Left ventricle myocardium superior (tissue), 1 donor: ENCODE measurements at regions not wholly inside any gene's neighbourhood (a gene's known extent, or its start where the extent isn't known, plus 50 kb on each side); places are given as distances from the start of the nearest gene placed in this dataset.

Source experiments
- ATAC-seq: fragments of 200-7000 bp; cut with Tn5 transposase; one replicate; pipeline ENCODE4 v1.9.1; 2020; ENCODE audit warnings: mild to moderate bottlenecking, moderate library complexity
- DNase-seq: peaks from one replicate; pipeline ENCODE4 v3.0.0-alpha.2; 2020
- intact Hi-C: fragments of 100-400 bp; cut with micrococcal nuclease; formaldehyde crosslinking; loops from one replicate; pipeline ENCODE4 v1.11.0; 2022
- donor health status: DM: no; HTN: yes; CAD: no; lungs with severe emphysema.

GRCh38 chr10:83607959-83608745 is 531.2 kb upstream of the GHITM start:
- intact Hi-C loops, result loop anchor here (2.0 kb wide), 1 partner anchor 33 kb away; no protein-coding TSS in a partner anchor
- no peak for ATAC-seq
- DNase-seq, result no peak

GRCh38 chr10:83612050-83612449 is 527.3 kb upstream of the GHITM start:
- ATAC-seq (no peak), DNase-seq (no peak)
- intact Hi-C loops, result no loop called here

DNA sequence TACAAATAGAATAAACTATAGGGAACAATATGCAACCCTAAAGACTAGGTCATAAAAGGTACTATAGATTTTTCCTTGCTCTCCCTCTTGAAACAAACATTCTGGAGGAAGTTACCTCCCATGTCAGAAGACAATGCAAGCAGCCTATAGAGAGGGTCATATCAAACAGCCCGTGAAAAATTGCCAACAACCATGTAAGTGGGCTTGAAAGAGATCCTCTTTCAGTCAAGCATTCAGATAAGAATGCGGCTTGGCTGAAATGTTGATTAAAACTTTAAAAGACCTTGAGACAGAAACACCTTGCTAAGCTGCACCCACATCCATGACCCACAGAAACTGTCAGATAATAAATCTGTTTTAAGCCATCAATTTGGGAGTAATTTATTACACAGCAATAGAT is 526.6 kb upstream of the GHITM start:
- DNase-seq (no peak), ATAC-seq (no peak)
- intact Hi-C loops, result no loop called here

GRCh38 chr10:83617172-83617571 is 522.1 kb upstream of the GHITM start:
- ATAC-seq, result no peak
- DNase-seq, result no peak
- intact Hi-C loops, result no loop called here

DNA sequence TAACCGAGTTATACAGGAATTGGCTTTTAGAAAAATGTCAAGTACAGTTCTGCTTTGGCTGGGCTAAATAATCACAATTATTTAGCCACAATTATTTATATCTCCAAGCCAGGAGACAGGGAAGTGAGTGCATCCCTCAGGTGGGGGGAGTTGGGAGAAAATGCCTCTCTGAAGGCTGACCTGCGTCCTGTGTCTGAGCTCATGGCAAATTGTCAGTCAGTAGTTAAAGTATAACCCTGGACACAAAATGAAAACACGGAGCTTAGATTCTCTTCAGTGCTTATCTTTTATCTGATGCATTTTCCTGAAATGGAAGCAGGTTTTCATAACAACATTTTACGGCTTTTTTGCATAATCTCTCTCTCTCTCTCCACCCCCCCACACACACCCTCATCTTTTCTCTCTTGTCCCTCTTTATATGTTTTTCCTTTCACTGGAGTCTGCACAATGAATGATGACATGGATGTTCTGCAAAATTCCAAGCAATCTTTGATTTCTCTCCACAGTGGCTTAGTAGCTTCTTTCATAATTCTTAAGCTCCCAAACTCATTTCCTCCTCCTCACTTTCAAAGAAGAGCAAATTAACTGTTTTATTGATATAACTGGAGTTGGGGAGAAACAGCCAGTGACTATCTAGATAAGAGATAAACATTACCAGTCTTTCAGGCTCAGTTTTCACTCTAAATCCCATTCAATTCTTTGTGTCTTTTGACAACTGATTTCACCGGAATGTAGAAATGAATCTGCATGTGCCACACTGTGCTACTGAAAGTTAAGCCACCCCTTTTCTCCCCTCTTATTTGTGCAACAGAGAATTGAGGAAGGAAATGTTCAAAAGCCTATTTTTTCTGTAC is 521.4 kb upstream of the GHITM start:
- DNase-seq (no peak), ATAC-seq (no peak)
- intact Hi-C loops, result no loop called here

GRCh38 chr10:83625831-83626360 is 513.4 kb upstream of the GHITM start:
- ATAC-seq (no peak), DNase-seq (no peak)
- intact Hi-C loops, result no loop called here

DNA sequence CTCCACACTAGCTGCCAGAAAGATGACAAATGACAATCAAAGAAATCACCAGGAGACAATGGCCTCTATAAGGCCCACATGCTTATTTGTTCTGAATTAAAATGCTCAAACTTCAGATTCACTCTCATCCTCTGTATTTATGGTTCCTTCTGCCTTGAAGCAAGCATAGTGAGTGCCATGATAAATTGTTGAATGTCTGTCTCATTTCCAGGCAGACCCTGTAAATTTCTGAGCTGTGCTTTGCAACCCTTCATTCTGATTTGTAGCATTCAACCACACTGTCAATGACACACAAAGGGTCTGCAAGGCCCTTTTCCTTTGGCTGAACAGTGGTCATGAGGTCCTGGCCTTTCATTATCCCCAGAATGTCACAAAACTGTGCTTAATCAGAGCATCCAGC is 506.6 kb upstream of the GHITM start:
- DNase-seq, result no peak
- no peak for ATAC-seq
- intact Hi-C loops, result no loop called here

DNA sequence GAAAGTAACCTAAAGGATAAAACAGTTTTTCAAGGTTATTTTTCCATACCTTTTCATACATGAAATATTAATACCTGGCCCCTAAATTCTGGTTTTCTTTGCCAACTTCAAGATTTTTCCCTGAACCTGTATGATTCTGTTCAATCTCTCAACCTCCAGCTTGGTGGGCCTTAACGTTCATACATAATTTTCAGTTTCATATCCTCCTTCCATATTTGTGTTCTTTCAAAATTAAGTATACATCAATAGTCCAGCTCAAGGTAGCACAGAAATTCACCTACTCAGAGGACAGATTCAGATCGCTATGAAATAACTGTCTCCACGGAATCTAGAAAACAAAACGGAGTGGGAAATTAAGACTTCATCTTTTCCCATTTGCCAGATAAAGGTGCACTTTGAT is 505.8 kb upstream of the GHITM start:
- DNase-seq (no peak), ATAC-seq (no peak)
- intact Hi-C loops, result no loop called here

DNA sequence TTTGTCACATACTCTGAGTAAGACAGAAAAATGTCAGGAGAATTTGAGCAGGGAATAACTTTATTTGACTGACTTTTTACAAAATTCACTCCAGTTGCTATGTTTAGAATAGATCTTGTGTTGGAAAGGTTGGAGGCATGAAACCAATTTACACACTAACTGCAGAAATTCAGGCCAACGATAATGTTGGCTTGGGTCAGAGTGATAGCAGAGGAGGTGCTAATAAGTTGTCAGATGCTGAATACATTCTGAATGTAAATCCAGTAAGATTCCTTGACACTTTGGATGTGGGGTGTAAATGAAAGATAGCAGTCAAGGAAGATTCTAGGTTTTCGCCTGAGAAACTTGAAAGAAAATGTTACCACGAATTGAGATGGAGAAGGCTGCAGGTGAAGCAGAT is 502.5 kb upstream of the GHITM start:
- intact Hi-C loops, result no loop called here
- no peak for ATAC-seq
- DNase-seq, result no peak

DNA sequence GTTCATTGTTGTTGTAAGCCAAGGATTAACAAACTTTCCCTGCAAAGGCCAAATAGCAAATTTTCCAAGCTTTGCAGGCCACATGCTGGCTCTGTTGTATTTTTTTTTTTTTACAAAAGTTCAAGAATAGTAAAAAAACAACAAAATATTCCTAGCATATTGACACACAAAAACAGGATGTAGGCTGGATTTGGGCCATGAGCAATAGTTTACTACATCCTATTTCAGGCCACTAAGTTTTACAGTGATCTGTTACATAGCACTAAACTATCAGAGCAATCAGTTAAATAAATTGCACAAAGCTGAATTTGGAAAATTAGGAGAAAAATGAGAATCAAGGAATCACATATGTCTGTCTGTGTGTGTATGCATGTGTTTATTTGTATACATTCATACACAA is 491.8 kb upstream of the GHITM start:
- ATAC-seq (peak; percentile 28), DNase-seq (no peak)
- intact Hi-C loops, result no loop called here

GRCh38 chr10:83648201-83648600 is 491.1 kb upstream of the GHITM start:
- intact Hi-C loops, result no loop called here
- DNase-seq (no peak), ATAC-seq (no peak)

DNA sequence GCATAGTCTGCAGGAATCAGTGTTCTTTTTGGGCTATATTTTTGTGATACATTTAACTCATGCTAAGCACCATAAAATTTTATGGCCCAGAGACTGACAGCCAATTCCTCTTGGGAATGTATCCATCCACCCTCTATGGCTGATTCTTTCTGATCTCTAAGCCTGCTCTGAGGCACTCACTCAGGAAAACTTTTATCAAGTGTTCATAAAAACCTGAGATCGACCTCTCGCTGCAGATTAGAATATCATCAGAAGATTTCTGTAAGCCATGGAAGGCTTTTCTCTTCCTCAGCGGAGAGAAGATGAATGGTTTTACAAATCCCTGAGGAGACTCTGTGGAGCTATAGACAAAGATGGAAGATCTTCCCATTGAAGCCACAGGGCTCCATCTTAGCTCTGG is 489.8 kb upstream of the GHITM start:
- DNase-seq (no peak), ATAC-seq (no peak)
- intact Hi-C loops, result no loop called here

GRCh38 chr10:83654689-83655088 is 484.6 kb upstream of the GHITM start:
- intact Hi-C loops, result no loop called here
- DNase-seq (no peak), ATAC-seq (no peak)

DNA sequence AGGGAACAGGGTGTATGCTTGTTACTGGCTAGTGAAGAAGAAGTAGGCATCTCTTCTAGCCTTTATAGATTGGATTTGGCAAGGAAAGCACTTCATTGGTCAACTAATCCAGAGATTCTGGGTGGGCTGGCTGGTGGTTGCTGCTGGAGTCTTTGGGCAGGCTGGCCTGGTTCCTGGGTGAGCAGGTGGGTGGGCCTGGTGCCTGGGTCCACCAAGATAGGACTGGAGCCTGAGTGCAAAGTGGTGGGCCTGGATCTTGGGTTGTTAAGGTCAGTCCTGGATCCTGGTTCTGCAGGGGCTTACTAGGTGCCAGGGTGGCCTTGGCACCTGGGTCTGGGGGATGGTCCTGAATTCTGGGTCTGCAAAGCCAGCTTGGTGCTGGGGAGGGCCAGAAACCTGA is 482.4 kb upstream of the GHITM start:
- DNase-seq (no peak), ATAC-seq (no peak)
- intact Hi-C loops, result no loop called here

DNA sequence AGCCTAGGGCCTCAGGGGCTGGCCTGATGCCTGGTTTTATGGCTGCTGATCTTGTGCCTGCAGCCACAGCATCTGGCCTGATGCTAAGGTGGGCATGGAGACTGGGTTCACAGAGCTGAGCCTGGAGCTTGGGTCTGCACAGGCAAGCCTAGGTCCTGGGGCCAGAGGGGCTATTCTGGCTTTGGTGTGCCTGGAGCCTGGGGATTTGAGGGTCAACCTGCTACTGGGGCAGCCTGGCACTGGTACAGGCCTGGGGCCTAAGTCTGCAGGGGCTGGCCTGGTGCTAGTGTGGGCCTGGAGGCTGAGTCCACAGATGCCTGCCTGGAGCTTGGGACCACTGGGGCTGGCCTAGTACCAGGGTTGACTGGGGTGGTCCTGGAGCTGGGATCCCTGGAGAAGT is 481.8 kb upstream of the GHITM start:
- DNase-seq (no peak), ATAC-seq (no peak)
- intact Hi-C loops, result no loop called here

DNA sequence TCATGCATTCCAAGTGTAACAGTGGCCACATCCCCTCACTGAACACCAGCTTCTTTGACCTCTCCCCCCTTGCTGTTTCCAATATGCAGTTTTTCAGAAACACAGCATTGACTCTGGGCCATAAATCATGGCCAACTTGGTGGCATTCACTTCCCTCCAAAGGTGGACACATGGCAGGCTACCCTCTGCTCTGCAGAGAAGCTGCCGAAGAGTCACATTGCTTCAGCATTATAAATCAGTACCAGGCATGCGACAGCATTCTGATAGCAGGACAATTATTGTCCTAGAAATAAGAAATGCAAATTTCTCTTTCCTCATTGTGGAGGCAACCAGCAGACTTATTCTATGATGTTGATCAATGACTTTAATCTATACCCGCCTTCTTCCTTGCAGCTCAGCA is 475.4 kb upstream of the GHITM start:
- intact Hi-C loops, result no loop called here
- ATAC-seq, result no peak
- no peak for DNase-seq

- intact Hi-C loops, result no loop called here
- ATAC-seq (peak; percentile 55), DNase-seq (no peak)
Measured at GRCh38 chr10:83666762-83667161, 472.5 kb upstream of the GHITM start.

DNA sequence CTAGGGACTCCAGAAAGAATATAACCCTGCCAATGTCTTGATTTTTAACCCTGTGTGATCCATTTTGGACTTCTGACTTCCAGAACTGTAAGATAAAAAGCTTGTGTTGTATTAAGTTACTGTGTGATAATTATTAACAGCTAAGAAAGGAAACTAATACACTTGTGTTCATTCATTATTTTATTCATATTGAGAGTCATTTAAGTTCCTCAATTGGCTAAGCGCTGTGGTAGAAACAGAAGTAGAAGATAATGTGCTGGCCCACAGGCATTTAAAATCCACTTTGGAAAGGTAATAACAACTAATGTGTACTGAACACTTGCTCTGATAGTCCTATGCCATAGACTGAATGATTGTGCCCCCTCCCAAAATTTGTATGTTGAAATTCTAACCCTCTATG is 471.7 kb upstream of the GHITM start:
- DNase-seq, result no peak
- intact Hi-C loops, result no loop called here
- ATAC-seq, result no peak

DNA sequence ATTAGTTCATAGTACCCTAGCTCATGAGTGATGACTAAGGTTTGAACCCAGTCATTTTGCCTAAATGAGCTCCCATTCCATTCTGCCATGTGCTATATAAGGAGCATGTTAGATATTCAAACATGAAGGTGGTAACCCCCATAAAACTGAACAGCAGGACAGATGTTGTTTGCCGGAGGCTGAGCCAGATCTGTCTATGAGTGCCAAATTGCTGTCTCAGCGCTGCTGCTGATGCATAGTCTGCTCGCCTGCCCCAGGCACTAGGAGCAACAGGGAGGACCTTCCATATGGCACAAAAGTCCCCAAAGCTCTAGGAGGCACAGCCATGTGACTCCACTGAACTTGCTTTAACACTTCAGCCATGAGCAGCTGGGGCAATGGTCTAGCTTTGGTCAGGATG is 466.0 kb upstream of the GHITM start:
- intact Hi-C loops, result no loop called here
- ATAC-seq (no peak), DNase-seq (no peak)

GRCh38 chr10:83677795-83678194 is 461.5 kb upstream of the GHITM start:
- DNase-seq (peak; percentile 41), ATAC-seq (peak; percentile 71)
- intact Hi-C loops, result no loop called here

DNA sequence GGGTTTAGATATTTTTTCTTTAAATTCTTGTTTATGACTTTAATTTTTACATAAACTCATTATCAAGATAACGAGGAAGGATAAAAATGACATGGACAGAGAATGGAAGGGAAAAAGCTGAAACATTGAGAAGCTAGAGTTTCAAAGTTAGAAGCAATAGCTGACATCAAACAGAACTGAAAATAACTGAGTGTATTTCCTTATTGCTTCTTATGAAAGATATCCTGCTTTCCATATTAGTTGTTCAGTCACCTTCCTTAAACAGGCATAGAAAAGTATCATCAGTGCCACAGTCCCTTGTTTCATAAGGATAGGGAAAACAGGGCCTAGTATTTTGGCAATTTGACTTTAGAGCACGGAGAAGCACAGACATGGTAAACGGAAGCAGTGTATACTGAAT is 460.5 kb upstream of the GHITM start:
- ATAC-seq, result no peak
- intact Hi-C loops, result no loop called here
- DNase-seq, result no peak
